Breast epithelium (tissue), 3 donors: ENCODE measurements at regions not wholly inside any gene's neighbourhood (a gene's known extent, or its start where the extent isn't known, plus 50 kb on each side); places are given as distances from the start of the nearest gene placed in this dataset.

Source experiments
- POLR2A ChIP-seq: fragments of 450-650 bp; IDR thresholded peaks from one replicate; pipeline ENCODE4 v1.6.1; 2016; ENCODE audit warnings: antibody characterized with exemption, mild to moderate bottlenecking, moderate library complexity
- POLR2AphosphoS5 ChIP-seq, 3 donors: sonication (generic); formaldehyde crosslinking; IDR thresholded peaks; one replicate each; pipeline ENCODE4 v1.6.1; 2017; ENCODE audit warnings: antibody characterized with exemption in 3 of 3
- TF ChIP-seq, protein P1 (sequence below), 3 donors: fragments of 450-650 bp; IDR thresholded peaks; one replicate each; pipeline ENCODE4 v1.5.1; 2016 to 2017; ENCODE audit warnings: antibody characterized with exemption in 3 of 3, mild to moderate bottlenecking in 3 of 3, moderate library complexity in 3 of 3

DNA sequence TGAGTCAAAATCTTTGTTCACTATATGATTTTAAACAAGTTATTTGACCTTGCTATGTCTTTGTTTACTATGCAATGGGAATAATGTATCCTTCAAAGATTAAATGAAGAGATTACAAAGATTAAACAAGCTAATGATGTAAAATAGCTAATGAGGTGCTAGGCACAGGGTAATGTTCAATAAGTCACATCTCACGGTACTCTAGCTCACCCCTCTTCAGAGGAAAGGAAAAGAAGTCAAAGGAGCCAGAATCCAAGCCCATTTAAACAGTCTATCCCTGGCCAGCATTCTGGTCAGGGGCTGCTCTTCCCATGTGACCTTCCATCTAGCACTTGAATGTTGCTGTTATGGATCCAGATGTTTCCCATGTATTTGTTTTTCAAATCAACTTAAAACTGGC is 412.4 kb upstream of the CAMK1G start:
- no peak for TF ChIP-seq POLR2A
- TF ChIP-seq POLR2AphosphoS5 (IDR thresholded peaks at IDR 0.05), result no peak
- TF ChIP-seq, protein P1, sequence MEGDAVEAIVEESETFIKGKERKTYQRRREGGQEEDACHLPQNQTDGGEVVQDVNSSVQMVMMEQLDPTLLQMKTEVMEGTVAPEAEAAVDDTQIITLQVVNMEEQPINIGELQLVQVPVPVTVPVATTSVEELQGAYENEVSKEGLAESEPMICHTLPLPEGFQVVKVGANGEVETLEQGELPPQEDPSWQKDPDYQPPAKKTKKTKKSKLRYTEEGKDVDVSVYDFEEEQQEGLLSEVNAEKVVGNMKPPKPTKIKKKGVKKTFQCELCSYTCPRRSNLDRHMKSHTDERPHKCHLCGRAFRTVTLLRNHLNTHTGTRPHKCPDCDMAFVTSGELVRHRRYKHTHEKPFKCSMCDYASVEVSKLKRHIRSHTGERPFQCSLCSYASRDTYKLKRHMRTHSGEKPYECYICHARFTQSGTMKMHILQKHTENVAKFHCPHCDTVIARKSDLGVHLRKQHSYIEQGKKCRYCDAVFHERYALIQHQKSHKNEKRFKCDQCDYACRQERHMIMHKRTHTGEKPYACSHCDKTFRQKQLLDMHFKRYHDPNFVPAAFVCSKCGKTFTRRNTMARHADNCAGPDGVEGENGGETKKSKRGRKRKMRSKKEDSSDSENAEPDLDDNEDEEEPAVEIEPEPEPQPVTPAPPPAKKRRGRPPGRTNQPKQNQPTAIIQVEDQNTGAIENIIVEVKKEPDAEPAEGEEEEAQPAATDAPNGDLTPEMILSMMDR (IDR thresholded peaks at IDR 0.05), result no peak
